ENCODE measurements at regions not wholly inside any gene's neighbourhood (a gene's known extent, or its start where the extent isn't known, plus 50 kb on each side); places are given as distances from the start of the nearest gene placed in this dataset.
"Not testable (repeated sequence)": the region's sequence is repeated elsewhere in the genome, so short reads cannot be mapped to it uniquely, and the experiment has no call there.

- Histone ChIP-seq H3F3A (ENCODE audit: low read depth) (no peaks in the 10 kb centered on the region), H3K4me2 (no peak overlapping the region), H3K9ac (no peak overlapping the region), H3K27me3 (no peaks in the 10 kb centered on the region), H3K4me3 (no peak overlapping the region), H3K4me1 (peaks cover 11% of the 10 kb centered on the region), H3K36me3 (no peaks in the 10 kb centered on the region), H3K79me2 (ENCODE audit: low read depth) (no peaks in the 10 kb centered on the region), H2AFZ (replicated peaks) (no peak overlapping the region), H4K20me1 (ENCODE audit: low read depth) (no peaks in the 10 kb centered on the region), H3K27ac (no peak overlapping the region), H3K9me3 (ENCODE audit: low read depth) (peaks cover 6% of the 10 kb centered on the region)
- Mint-ChIP-seq H3K4me3 (no peak overlapping the region), H3K27me3 (ENCODE audit: insufficient read depth, low read depth) (no peaks in the 10 kb centered on the region), H3K36me3 (no peaks in the 10 kb centered on the region), H3K4me1 (peaks cover 10% of the 10 kb centered on the region), H3K27ac (no peak overlapping the region), H3K9me3 (peaks cover 2% of the 10 kb centered on the region)
- DNase-seq (ENCODE audit: low spot score) = no peak
- no peak for TF ChIP-seq EZH2 (IDR thresholded peaks at IDR 0.05)
- no peak for TF ChIP-seq CTCF (IDR thresholded peaks at IDR 0.05)
- no peak for TF ChIP-seq EZH2phosphoT487 (IDR thresholded peaks at IDR 0.05)
Observed at GRCh38 chr12:33044447-33044846, 147.9 kb upstream of the PKP2 start.

GRCh38 chr12:33041562-33041961 lies 145.0 kb upstream of the PKP2 start:
- no peak for DNase-seq (ENCODE audit: low spot score)
- Histone ChIP-seq H3K9me3 (ENCODE audit: low read depth) (peaks cover 7% of the 10 kb centered on the region), H3K27ac (no peak overlapping the region), H2AFZ (replicated peaks) (no peak overlapping the region), H3K4me3 (no peak overlapping the region), H3K9ac (no peak overlapping the region), H3K4me2 (no peak overlapping the region), H3K4me1 (peaks cover 11% of the 10 kb centered on the region), H3K27me3 (no peaks in the 10 kb centered on the region), H3K79me2 (ENCODE audit: low read depth) (no peaks in the 10 kb centered on the region), H3F3A (ENCODE audit: low read depth) (no peaks in the 10 kb centered on the region), H3K36me3 (no peaks in the 10 kb centered on the region), H4K20me1 (ENCODE audit: low read depth) (no peaks in the 10 kb centered on the region)
- Mint-ChIP-seq H3K4me3 (no peak overlapping the region), H3K27ac (no peak overlapping the region), H3K9me3 (peaks cover 2% of the 10 kb centered on the region), H3K4me1 (peaks cover 10% of the 10 kb centered on the region), H3K36me3 (no peaks in the 10 kb centered on the region), H3K27me3 (ENCODE audit: insufficient read depth, low read depth) (no peaks in the 10 kb centered on the region)
- TF ChIP-seq EZH2 (IDR thresholded peaks at IDR 0.05) (no peak), EZH2phosphoT487 (IDR thresholded peaks at IDR 0.05) (no peak), CTCF (IDR thresholded peaks at IDR 0.05) (no peak)

- not testable (repeated sequence) for H3K9ac ChIP-seq; H3K36me3 ChIP-seq; H3K4me3 Mint-ChIP-seq; H3K27ac ChIP-seq; DNase-seq (ENCODE audit: low spot score); H3K79me2 ChIP-seq (ENCODE audit: low read depth); H3K4me1 Mint-ChIP-seq; H3F3A ChIP-seq (ENCODE audit: low read depth); H4K20me1 ChIP-seq (ENCODE audit: low read depth); H3K27me3 Mint-ChIP-seq (ENCODE audit: insufficient read depth, low read depth); H3K4me2 ChIP-seq; H3K9me3 ChIP-seq (ENCODE audit: low read depth); H2AFZ ChIP-seq (replicated peaks); H3K27ac Mint-ChIP-seq; H3K4me1 ChIP-seq; H3K4me3 ChIP-seq; H3K36me3 Mint-ChIP-seq; H3K27me3 ChIP-seq
- H3K9me3 Mint-ChIP-seq = peaks cover 23% of the 10 kb centered on the region
Observed at GRCh38 chr12:33033999-33034398, 137.4 kb upstream of the PKP2 start.

GRCh38 chr12:33026791-33027190 lies 130.2 kb upstream of the PKP2 start:
- Mint-ChIP-seq H3K27me3 (ENCODE audit: insufficient read depth, low read depth) (no peaks in the 10 kb centered on the region), H3K36me3 (no peaks in the 10 kb centered on the region), H3K9me3 (peaks cover 8% of the 10 kb centered on the region), H3K4me3 (no peak overlapping the region), H3K27ac (no peak overlapping the region), H3K4me1 (no peaks in the 10 kb centered on the region)
- no peak overlapping the region for H3K9ac ChIP-seq
- no peak overlapping the region for H3K4me2 ChIP-seq
- no peaks in the 10 kb centered on the region for H3K27me3 ChIP-seq
- H3K4me3 ChIP-seq = no peak overlapping the region
- H3K79me2 ChIP-seq (ENCODE audit: low read depth) = no peaks in the 10 kb centered on the region
- no peak overlapping the region for H3K27ac ChIP-seq
- no peaks in the 10 kb centered on the region for H3K36me3 ChIP-seq
- no peaks in the 10 kb centered on the region for H3F3A ChIP-seq (ENCODE audit: low read depth)
- no peaks in the 10 kb centered on the region for H4K20me1 ChIP-seq (ENCODE audit: low read depth)
- TF ChIP-seq EZH2phosphoT487 (IDR thresholded peaks at IDR 0.05) = no peak
- TF ChIP-seq EZH2 (IDR thresholded peaks at IDR 0.05) = no peak
- H3K9me3 ChIP-seq (ENCODE audit: low read depth) = no peaks in the 10 kb centered on the region
- no peaks in the 10 kb centered on the region for H3K4me1 ChIP-seq
- no peak for DNase-seq (ENCODE audit: low spot score)
- no peak overlapping the region for H2AFZ ChIP-seq (replicated peaks)

- not testable (repeated sequence) for H3K79me2 ChIP-seq (ENCODE audit: low read depth); H3K4me2 ChIP-seq; H3F3A ChIP-seq (ENCODE audit: low read depth); H3K27ac ChIP-seq; H3K4me3 ChIP-seq; H4K20me1 ChIP-seq (ENCODE audit: low read depth); DNase-seq (ENCODE audit: low spot score); H3K4me3 Mint-ChIP-seq; H3K27me3 ChIP-seq; H3K27ac Mint-ChIP-seq; H3K4me1 Mint-ChIP-seq; H3K4me1 ChIP-seq; H3K9ac ChIP-seq; H3K9me3 ChIP-seq (ENCODE audit: low read depth); H3K36me3 ChIP-seq; H3K36me3 Mint-ChIP-seq; H2AFZ ChIP-seq (replicated peaks); H3K27me3 Mint-ChIP-seq (ENCODE audit: insufficient read depth, low read depth)
- peaks cover 25% of the 10 kb centered on the region for H3K9me3 Mint-ChIP-seq
Observed at GRCh38 chr12:33022724-33023123, 126.1 kb upstream of the PKP2 start.

- DNase-seq (ENCODE audit: low spot score); H3F3A ChIP-seq (ENCODE audit: low read depth); H3K36me3 Mint-ChIP-seq; H3K27me3 Mint-ChIP-seq (ENCODE audit: insufficient read depth, low read depth); H3K27ac ChIP-seq; H3K27me3 ChIP-seq; H3K9me3 ChIP-seq (ENCODE audit: low read depth); H3K27ac Mint-ChIP-seq; H3K4me1 ChIP-seq; H3K4me3 Mint-ChIP-seq; H3K4me2 ChIP-seq; H2AFZ ChIP-seq (replicated peaks); H3K4me1 Mint-ChIP-seq; H3K9ac ChIP-seq; H3K36me3 ChIP-seq; H3K4me3 ChIP-seq; H3K79me2 ChIP-seq (ENCODE audit: low read depth); H4K20me1 ChIP-seq (ENCODE audit: low read depth): not testable (repeated sequence)
- H3K9me3 Mint-ChIP-seq = peaks cover 40% of the 10 kb centered on the region
Observed at GRCh38 chr12:33017029-33017428, 120.5 kb upstream of the PKP2 start.

Data from neural progenitor cell (in vitro differentiated cells).